ENCODE measurements at regions not wholly inside any gene's neighbourhood (a gene's known extent, or its start where the extent isn't known, plus 50 kb on each side); places are given as distances from the start of the nearest gene placed in this dataset.
"Not testable (repeated sequence)": the region's sequence is repeated elsewhere in the genome, so short reads cannot be mapped to it uniquely, and the experiment has no call there.

- WGBS, 2 donors, result 69 to 79% methylated on average over 1 of the region's 1 CpG
- TF ChIP-seq, protein P1, sequence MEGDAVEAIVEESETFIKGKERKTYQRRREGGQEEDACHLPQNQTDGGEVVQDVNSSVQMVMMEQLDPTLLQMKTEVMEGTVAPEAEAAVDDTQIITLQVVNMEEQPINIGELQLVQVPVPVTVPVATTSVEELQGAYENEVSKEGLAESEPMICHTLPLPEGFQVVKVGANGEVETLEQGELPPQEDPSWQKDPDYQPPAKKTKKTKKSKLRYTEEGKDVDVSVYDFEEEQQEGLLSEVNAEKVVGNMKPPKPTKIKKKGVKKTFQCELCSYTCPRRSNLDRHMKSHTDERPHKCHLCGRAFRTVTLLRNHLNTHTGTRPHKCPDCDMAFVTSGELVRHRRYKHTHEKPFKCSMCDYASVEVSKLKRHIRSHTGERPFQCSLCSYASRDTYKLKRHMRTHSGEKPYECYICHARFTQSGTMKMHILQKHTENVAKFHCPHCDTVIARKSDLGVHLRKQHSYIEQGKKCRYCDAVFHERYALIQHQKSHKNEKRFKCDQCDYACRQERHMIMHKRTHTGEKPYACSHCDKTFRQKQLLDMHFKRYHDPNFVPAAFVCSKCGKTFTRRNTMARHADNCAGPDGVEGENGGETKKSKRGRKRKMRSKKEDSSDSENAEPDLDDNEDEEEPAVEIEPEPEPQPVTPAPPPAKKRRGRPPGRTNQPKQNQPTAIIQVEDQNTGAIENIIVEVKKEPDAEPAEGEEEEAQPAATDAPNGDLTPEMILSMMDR (IDR thresholded peaks at IDR 0.05), result no peak
- no peak for TF ChIP-seq POLR2A (IDR thresholded peaks at IDR 0.05)
- no peaks in the 10 kb centered on the region for H3K4me1 ChIP-seq
- no peaks in the 10 kb centered on the region for H3K36me3 ChIP-seq
- intact Hi-C loops (cut with DNase I), result no loop called here
- no peak overlapping the region for H3K27ac ChIP-seq
- no peaks in the 10 kb centered on the region for H3K27me3 ChIP-seq
- no peak overlapping the region for H3K4me3 ChIP-seq (replicated peaks in 1 of 3)
- DNase-seq, result no peak
- H3K9me3 ChIP-seq, result no peaks in the 10 kb centered on the region
These were observed 265.5 kb upstream of the POT1 start for GRCh38 chr7:125195156-125195555.

DNA sequence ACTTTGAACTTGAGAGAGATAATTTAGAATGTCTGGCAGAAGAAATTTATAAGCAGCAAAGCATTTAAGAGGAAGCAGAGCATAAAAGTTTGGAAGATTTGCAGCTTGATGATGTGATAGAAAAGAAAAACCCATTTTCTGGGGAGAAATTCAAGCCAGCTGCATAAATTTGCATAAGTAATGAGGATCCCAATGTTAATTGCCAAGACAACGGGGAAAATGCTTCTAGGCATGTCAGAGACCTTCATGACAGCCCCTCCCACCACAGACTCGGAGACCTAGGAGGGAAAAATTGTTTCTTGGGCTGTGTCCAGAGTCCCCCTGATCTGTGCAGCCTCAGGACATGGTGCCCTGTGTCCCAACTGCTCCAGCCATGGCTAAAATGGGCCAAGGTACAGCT, 263.6 kb upstream of the POT1 start:
- Histone ChIP-seq H3K27me3 (no peaks in the 10 kb centered on the region), H3K27ac (no peak overlapping the region), H3K4me3 (replicated peaks in 1 of 3) (no peak overlapping the region), H3K9me3 (no peaks in the 10 kb centered on the region), H3K4me1 (no peaks in the 10 kb centered on the region), H3K36me3 (no peaks in the 10 kb centered on the region)
- intact Hi-C loops (cut with DNase I), result no loop called here
- no peak for DNase-seq
- 71 to 74% methylated on average over 2 of the region's 2 CpGs for WGBS, 2 donors
- TF ChIP-seq, protein P1 (IDR thresholded peaks at IDR 0.05), result no peak
- TF ChIP-seq POLR2A (IDR thresholded peaks at IDR 0.05), result no peak

DNA sequence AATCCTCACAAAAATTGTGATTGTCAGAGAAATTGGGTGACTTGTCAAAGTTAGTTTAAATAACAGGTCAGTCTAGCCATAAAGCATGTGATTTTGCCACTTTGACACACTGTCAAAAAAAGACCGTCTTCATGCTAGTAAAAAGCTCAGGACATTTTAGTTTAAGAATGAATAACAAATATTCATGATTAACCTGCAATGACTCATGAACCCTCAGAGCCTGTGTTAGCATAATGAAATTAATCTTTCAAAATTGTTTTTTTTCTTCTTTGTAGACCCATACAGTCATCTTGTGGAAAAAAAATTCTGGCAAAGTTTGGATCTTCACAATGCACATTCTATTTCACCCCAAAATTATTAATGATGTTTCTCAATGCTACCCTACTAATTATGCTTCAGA, 255.2 kb upstream of the POT1 start:
- H3K27me3 ChIP-seq, result no peaks in the 10 kb centered on the region
- TF ChIP-seq, protein P1 (IDR thresholded peaks at IDR 0.05), result no peak
- no peak for TF ChIP-seq POLR2A (IDR thresholded peaks at IDR 0.05)
- H3K9me3 ChIP-seq, result no peaks in the 10 kb centered on the region
- no peak overlapping the region for H3K27ac ChIP-seq
- no peaks in the 10 kb centered on the region for H3K4me1 ChIP-seq
- 87 to 94% methylated on average over 1 of the region's 1 CpG for WGBS, 2 donors
- no peak overlapping the region for H3K4me3 ChIP-seq (replicated peaks in 1 of 3)
- intact Hi-C loops (cut with DNase I), result no loop called here
- no peaks in the 10 kb centered on the region for H3K36me3 ChIP-seq
- DNase-seq, result no peak

GRCh38 chr7:125181569-125182267, 252.1 kb upstream of the POT1 start:
- H3K4me1 ChIP-seq; intact Hi-C loops (cut with DNase I); H3K9me3 ChIP-seq; H3K27me3 ChIP-seq; H3K4me3 ChIP-seq (replicated peaks in 1 of 3); H3K27ac ChIP-seq; DNase-seq; H3K36me3 ChIP-seq: not testable (repeated sequence)
- 90 to 93% methylated on average over 26 of the region's 26 CpGs for WGBS, 2 donors

- no peaks in the 10 kb centered on the region for H3K9me3 ChIP-seq
These were observed 243.9 kb upstream of the POT1 start for GRCh38 chr7:125173571-125173970.

More at GRCh38 chr7:125173571-125173970, 243.9 kb upstream of the POT1 start:
- H3K27ac ChIP-seq, result no peak overlapping the region
- TF ChIP-seq, protein P1 (IDR thresholded peaks at IDR 0.05), result no peak
- H3K4me3 ChIP-seq (replicated peaks in 1 of 3), result no peak overlapping the region
- H3K4me1 ChIP-seq, result no peaks in the 10 kb centered on the region
- H3K27me3 ChIP-seq, result no peaks in the 10 kb centered on the region
- no peaks in the 10 kb centered on the region for H3K36me3 ChIP-seq
- DNase-seq, result no peak
- intact Hi-C loops (cut with DNase I), result no loop called here
- WGBS, 2 donors, result 92% methylated on average over 2 of the region's 2 CpGs

Data from thyroid gland (tissue), 4 donors.